Activated CD8-positive, alpha-beta T cell treated with anti-CD3 and anti-CD28 coated beads for 36 hours (primary cell): ENCODE measurements at regions not wholly inside any gene's neighbourhood (a gene's known extent, or its start where the extent isn't known, plus 50 kb on each side); places are given as distances from the start of the nearest gene placed in this dataset.

Source experiments
- ATAC-seq: fragments of 200-7000 bp; cut with Tn5 transposase; one replicate; pipeline ENCODE4 v1.10.0; 2021; ENCODE audit warnings: mild to moderate bottlenecking, moderate library complexity
- CTCF ChIA-PET: fragments of 350-600 bp; sonication (Branson Sonifier 250); formaldehyde crosslinking; loops from one replicate; lab custom pipeline; 2021; ENCODE audit warnings: antibody characterized with exemption; lab: Charles Lee
- POLR2A ChIA-PET: fragments of 350-600 bp; sonication (Branson Sonifier 250); formaldehyde crosslinking; loops from one replicate; lab custom pipeline; 2021; ENCODE audit warnings: antibody characterized with exemption; lab: Charles Lee
- DNase-seq: peaks from one replicate; pipeline ENCODE4 v3.0.0-alpha.2; 2020
- H3K27ac Mint-ChIP-seq: one replicate; pipeline ENCODE4 v1.8.0; 2021; ENCODE audit warnings: mild to moderate bottlenecking, mixed read lengths
- H3K27me3 Mint-ChIP-seq: one replicate; pipeline ENCODE4 v1.8.0; 2021; ENCODE audit warnings: mixed read lengths
- H3K36me3 Mint-ChIP-seq: one replicate; pipeline ENCODE4 v1.8.0; 2021; ENCODE audit warnings: low read depth, mixed read lengths
- H3K4me1 Mint-ChIP-seq: one replicate; pipeline ENCODE4 v1.8.0; 2021; ENCODE audit warnings: low read depth, mixed read lengths
- H3K4me3 Mint-ChIP-seq: one replicate; pipeline ENCODE4 v1.8.0; 2021; ENCODE audit warnings: mild to moderate bottlenecking, moderate library complexity, mixed read lengths
- H3K9me3 Mint-ChIP-seq: one replicate; pipeline ENCODE4 v1.8.0; 2021; ENCODE audit warnings: mixed read lengths
- intact Hi-C: fragments of 100-400 bp; cut with micrococcal nuclease; formaldehyde crosslinking; loops from one replicate; pipeline ENCODE4 v1.10.0; 2022
- TF ChIP-seq, protein P1 (sequence below): fragments of 200-600 bp; IDR thresholded peaks from one replicate; pipeline ENCODE4 v1.8.0; 2022; ENCODE audit warnings: antibody characterized with exemption, mild to moderate bottlenecking

DNA sequence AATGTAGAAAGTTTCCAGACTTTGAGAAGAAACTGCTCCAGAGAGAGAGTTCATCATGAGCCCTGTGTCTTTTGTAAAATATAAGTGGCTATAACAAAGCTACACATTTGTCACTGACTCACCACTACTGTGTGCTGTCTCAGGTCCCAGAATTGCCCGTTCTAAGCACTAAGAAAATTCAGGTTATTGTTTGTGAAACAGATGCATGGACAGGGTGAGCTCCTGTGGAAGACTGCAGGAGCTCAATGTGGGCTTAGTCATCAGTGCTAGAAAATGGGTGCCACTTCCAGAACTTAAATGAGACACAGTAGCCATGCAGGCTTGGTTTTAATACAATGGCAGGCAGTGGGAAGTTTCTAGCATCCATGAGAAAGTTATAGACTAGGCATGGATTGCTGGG lies 251.4 kb upstream of the RBMY1B start:
- Mint-ChIP-seq H3K27ac (no peak overlapping the region), H3K4me3 (no peak overlapping the region), H3K9me3 (no peaks in the 10 kb centered on the region), H3K27me3 (no peaks in the 10 kb centered on the region), H3K36me3 (no peaks in the 10 kb centered on the region), H3K4me1 (peaks cover 15% of the 10 kb centered on the region)
- TF ChIP-seq, protein P1, sequence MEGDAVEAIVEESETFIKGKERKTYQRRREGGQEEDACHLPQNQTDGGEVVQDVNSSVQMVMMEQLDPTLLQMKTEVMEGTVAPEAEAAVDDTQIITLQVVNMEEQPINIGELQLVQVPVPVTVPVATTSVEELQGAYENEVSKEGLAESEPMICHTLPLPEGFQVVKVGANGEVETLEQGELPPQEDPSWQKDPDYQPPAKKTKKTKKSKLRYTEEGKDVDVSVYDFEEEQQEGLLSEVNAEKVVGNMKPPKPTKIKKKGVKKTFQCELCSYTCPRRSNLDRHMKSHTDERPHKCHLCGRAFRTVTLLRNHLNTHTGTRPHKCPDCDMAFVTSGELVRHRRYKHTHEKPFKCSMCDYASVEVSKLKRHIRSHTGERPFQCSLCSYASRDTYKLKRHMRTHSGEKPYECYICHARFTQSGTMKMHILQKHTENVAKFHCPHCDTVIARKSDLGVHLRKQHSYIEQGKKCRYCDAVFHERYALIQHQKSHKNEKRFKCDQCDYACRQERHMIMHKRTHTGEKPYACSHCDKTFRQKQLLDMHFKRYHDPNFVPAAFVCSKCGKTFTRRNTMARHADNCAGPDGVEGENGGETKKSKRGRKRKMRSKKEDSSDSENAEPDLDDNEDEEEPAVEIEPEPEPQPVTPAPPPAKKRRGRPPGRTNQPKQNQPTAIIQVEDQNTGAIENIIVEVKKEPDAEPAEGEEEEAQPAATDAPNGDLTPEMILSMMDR: no peak
- ChIA-PET POLR2A (no interaction called here), CTCF (interaction anchor here (0.7 to 1.2 kb wide), 3 partner anchors 160 to 167 kb away, joined by 3 to 6 read pairs (median 3); no protein-coding TSS in a partner anchor)
- DNase-seq (no peak), ATAC-seq (peak; percentile 50)
- intact Hi-C loops: loop anchor here (5.0 kb wide), 1 partner anchor 167 kb away; no protein-coding TSS in a partner anchor

DNA sequence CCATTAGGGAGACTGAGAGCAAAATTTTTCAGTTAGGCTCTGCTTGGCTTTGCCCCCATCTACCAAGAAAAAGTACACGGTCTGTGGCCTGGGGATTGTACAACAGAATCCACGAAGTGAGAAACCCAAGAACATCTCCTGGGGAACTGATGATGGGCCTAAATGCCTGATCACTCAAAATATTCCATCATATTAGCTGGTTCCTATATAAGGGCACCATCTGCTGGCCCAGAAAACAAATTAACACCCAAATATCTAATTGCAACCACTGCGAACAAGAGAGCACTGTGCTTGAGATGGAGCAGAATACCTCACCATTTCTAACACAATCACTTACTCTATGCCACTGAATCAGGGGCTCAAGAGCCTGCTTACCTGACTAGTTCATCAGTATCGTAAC lies 250.8 kb upstream of the RBMY1B start:
- Mint-ChIP-seq H3K36me3 (no peaks in the 10 kb centered on the region), H3K9me3 (no peaks in the 10 kb centered on the region), H3K4me1 (peaks cover 15% of the 10 kb centered on the region), H3K27me3 (no peaks in the 10 kb centered on the region), H3K27ac (no peak overlapping the region), H3K4me3 (no peak overlapping the region)
- ATAC-seq (peak; percentile 41), DNase-seq (no peak)
- intact Hi-C loops: loop anchor here (5.0 kb wide), 1 partner anchor 168 kb away; no protein-coding TSS in a partner anchor
- TF ChIP-seq, protein P1: peak; percentile 28
- ChIA-PET CTCF (interaction anchor here (1.2 kb wide), 1 partner anchor 165 kb away, joined by 6 read pairs; no protein-coding TSS in a partner anchor), POLR2A (no interaction called here)

DNA sequence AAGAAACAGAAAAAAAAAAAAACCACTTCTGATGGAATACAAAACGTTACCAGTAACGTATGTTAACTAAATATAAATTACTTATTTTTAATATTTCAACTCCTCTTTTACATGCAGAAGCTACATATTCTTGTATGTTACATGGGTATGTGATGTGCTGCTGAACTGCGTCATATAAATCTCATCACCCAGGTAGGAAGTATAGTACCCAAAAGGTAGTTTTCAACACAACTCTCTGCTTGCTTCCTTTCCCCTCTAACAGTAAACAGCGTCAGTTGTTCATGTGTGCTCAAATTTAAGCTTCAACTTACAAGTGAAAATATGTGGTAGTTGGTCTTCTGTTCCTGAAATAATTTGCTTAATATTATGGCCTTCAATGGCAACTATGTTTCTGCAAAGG lies 250.0 kb upstream of the RBMY1B start:
- CTCF ChIA-PET: interaction anchor here (0.8 kb wide), 1 partner anchor 293 kb away, joined by 3 read pairs; no protein-coding TSS in a partner anchor
- Mint-ChIP-seq H3K27me3 (no peaks in the 10 kb centered on the region), H3K36me3 (no peaks in the 10 kb centered on the region), H3K9me3 (no peaks in the 10 kb centered on the region), H3K27ac (no peak overlapping the region), H3K4me1 (peaks cover 13% of the 10 kb centered on the region), H3K4me3 (no peak overlapping the region)
- ATAC-seq (no peak), DNase-seq (no peak)
- TF ChIP-seq, protein P1: no peak
- POLR2A ChIA-PET: no interaction called here
- intact Hi-C loops: loop anchor here (5.0 kb wide), 1 partner anchor 169 kb away; no protein-coding TSS in a partner anchor

DNA sequence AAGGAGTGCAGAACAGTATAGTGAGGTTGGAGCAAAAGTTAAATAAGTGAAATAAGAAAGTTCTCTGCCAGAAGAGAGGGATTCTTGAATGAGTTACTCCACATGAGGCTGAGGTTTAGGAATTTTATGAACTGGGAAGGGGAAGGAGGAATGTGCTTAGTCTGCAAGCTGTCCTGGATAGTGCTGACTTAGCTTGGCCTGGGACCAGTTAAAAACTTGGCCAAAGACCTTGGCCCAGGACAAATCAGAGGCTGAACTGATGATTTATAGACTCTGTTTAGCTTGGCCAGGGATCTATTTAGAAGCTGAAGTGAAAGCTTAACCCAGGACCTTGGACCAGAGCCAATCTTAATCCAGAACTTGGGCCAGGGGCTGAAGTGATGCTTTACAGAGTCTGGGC lies 244.4 kb upstream of the RBMY1B start:
- intact Hi-C loops: no loop called here
- Mint-ChIP-seq H3K27ac (no peak overlapping the region), H3K4me1 (no peaks in the 10 kb centered on the region), H3K36me3 (no peaks in the 10 kb centered on the region), H3K9me3 (no peaks in the 10 kb centered on the region), H3K4me3 (no peak overlapping the region), H3K27me3 (no peaks in the 10 kb centered on the region)
- ATAC-seq (no peak), DNase-seq (no peak)
- CTCF ChIA-PET: no interaction called here
- TF ChIP-seq, protein P1: no peak
- POLR2A ChIA-PET: no interaction called here

DNA sequence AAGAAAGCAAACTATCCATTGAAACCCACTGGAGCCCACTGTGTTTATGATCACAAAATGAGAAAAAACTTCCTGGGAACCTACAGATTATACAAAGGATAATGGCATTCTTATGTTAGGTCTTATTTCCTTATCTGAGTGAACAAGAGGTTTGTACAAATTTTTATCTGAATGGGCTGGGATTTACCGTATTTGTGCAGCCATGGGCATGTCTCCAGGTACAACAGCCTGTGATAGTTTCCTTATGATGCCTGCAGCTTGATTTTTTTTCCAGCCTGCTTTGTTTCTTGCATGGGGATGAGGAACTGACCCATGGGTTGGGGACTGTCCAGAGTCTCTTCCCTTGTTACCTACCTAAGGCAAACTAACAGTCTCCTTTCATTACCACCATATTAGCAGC lies 244.0 kb upstream of the RBMY1B start:
- Mint-ChIP-seq H3K4me3 (no peak overlapping the region), H3K27me3 (no peaks in the 10 kb centered on the region), H3K27ac (no peak overlapping the region), H3K4me1 (no peaks in the 10 kb centered on the region), H3K36me3 (no peaks in the 10 kb centered on the region), H3K9me3 (no peaks in the 10 kb centered on the region)
- DNase-seq (no peak), ATAC-seq (no peak)
- POLR2A ChIA-PET: no interaction called here
- intact Hi-C loops: no loop called here
- CTCF ChIA-PET: no interaction called here
- TF ChIP-seq, protein P1: no peak
